OCI-LY7 (cell line): ENCODE measurements at regions not wholly inside any gene's neighbourhood (a gene's known extent, or its start where the extent isn't known, plus 50 kb on each side); places are given as distances from the start of the nearest gene placed in this dataset.

Experiments used
- BruUV-seq: library from RNA; stranded (reverse); fragments of 400-500 nt; replicated peaks from 2 replicates; lab custom pipeline; 2021; lab: Mats Ljungman, UMichigan
- CTCF ChIA-PET: fragments of 300-600 bp; sonication (Branson Sonifier 250); formaldehyde crosslinking; loops from one replicate; lab custom pipeline; 2022; ENCODE audit warnings: antibody characterized with exemption; ENCODE audit not compliant: unreplicated experiment; lab: Charles Lee
- POLR2A ChIA-PET: fragments of 300-600 bp; sonication (Branson Sonifier 250); formaldehyde crosslinking; loops from one replicate; lab custom pipeline; 2022; ENCODE audit warnings: antibody characterized with exemption; lab: Charles Lee
- DNase-seq: peaks from one replicate; pipeline ENCODE4 v3.0.0-alpha.2; 2015; ENCODE audit warnings: low spot score
- H2AFZ ChIP-seq: fragments of 200-600 bp; sonication (generic), shearing (Covaris generic); 2 replicates; pipeline ENCODE4 v1.6.1; 2014; ENCODE audit warnings: mild to moderate bottlenecking, antibody characterized with exemption, low read length, moderate library complexity
- H3K27ac ChIP-seq: fragments of 200-600 bp; sonication (generic); 2 replicates; pipeline ENCODE4 v1.5.1; 2014; ENCODE audit warnings: mixed run types, low read depth, mild to moderate bottlenecking, moderate library complexity, low read length, inconsistent platforms; ENCODE audit not compliant: poor library complexity, severe bottlenecking
- H3K36me3 ChIP-seq: fragments of 200-600 bp; sonication (generic); 2 replicates; pipeline ENCODE4 v1.6.1; 2014; ENCODE audit warnings: mild to moderate bottlenecking, antibody characterized with exemption, low read length, moderate library complexity, mixed read lengths; ENCODE audit not compliant: insufficient read depth
- H3K4me1 ChIP-seq: fragments of 200-600 bp; sonication (generic); 2 replicates; pipeline ENCODE4 v1.5.1; 2014; ENCODE audit warnings: mild to moderate bottlenecking, low read length; ENCODE audit not compliant: insufficient read depth, poor library complexity, severe bottlenecking
- H3K4me2 ChIP-seq: fragments of 200-600 bp; sonication (generic); 2 replicates; pipeline ENCODE4 v1.6.1; 2014; ENCODE audit warnings: mild to moderate bottlenecking, low read length
- H3K4me3 ChIP-seq: fragments of 200-600 bp; sonication (generic); 2 replicates; pipeline ENCODE4 v1.5.1; 2014; ENCODE audit warnings: mild to moderate bottlenecking, low read depth, low read length; ENCODE audit not compliant: poor library complexity, severe bottlenecking
- H3K79me2 ChIP-seq: fragments of 200-600 bp; sonication (generic); 2 replicates; pipeline ENCODE4 v1.6.1; 2016; ENCODE audit warnings: low read depth, mild to moderate bottlenecking, low read length, moderate library complexity, mixed read lengths; ENCODE audit not compliant: insufficient read depth
- H3K9me2 ChIP-seq: fragments of 200-600 bp; sonication (generic); 2 replicates; pipeline ENCODE4 v1.6.1; 2016; ENCODE audit warnings: mild to moderate bottlenecking, low read length, mixed read lengths; ENCODE audit not compliant: insufficient read depth
- H3K9me3 ChIP-seq: fragments of 200-600 bp; sonication (generic); 2 replicates; pipeline ENCODE4 v1.6.1; 2014; ENCODE audit warnings: mild to moderate bottlenecking, mixed run types, low read length, mixed read lengths
- H4K20me1 ChIP-seq: fragments of 200-600 bp; sonication (generic); 2 replicates; pipeline ENCODE4 v1.6.1; 2014; ENCODE audit warnings: mild to moderate bottlenecking, antibody characterized with exemption, low read length, moderate library complexity, mixed read lengths; ENCODE audit not compliant: insufficient read depth
- EZH2phosphoT487 ChIP-seq: fragments of 200-600 bp; sonication (generic); IDR thresholded peaks from 2 replicates; pipeline ENCODE4 v1.6.1; 2018; ENCODE audit warnings: low read depth, borderline replicate concordance, mild to moderate bottlenecking, mixed run types, antibody characterized with exemption, low read length, moderate library complexity, mixed read lengths
- intact Hi-C: fragments of 100-400 bp; cut with micrococcal nuclease; formaldehyde crosslinking; loops from one replicate; pipeline ENCODE4 v1.10.0; 2022; ENCODE audit not compliant: unreplicated experiment
- TF ChIP-seq, protein P1 (sequence below): fragments of 200-600 bp; sonication (generic); conservative IDR thresholded peaks from 2 replicates; pipeline ENCODE4 v1.5.1; 2014; ENCODE audit warnings: mild to moderate bottlenecking, antibody characterized with exemption, low read length, moderate library complexity, mixed read lengths

- TF ChIP-seq, protein P1, sequence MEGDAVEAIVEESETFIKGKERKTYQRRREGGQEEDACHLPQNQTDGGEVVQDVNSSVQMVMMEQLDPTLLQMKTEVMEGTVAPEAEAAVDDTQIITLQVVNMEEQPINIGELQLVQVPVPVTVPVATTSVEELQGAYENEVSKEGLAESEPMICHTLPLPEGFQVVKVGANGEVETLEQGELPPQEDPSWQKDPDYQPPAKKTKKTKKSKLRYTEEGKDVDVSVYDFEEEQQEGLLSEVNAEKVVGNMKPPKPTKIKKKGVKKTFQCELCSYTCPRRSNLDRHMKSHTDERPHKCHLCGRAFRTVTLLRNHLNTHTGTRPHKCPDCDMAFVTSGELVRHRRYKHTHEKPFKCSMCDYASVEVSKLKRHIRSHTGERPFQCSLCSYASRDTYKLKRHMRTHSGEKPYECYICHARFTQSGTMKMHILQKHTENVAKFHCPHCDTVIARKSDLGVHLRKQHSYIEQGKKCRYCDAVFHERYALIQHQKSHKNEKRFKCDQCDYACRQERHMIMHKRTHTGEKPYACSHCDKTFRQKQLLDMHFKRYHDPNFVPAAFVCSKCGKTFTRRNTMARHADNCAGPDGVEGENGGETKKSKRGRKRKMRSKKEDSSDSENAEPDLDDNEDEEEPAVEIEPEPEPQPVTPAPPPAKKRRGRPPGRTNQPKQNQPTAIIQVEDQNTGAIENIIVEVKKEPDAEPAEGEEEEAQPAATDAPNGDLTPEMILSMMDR: no peak
- TF ChIP-seq EZH2phosphoT487: no peak
- BruUV-seq: no TSS peak
- H3K9me2 ChIP-seq: no peaks in the 10 kb centered on the region
These were observed 51.9 kb upstream of the DBX2 start for GRCh38 chr12:45102818-45103217.

DNA sequence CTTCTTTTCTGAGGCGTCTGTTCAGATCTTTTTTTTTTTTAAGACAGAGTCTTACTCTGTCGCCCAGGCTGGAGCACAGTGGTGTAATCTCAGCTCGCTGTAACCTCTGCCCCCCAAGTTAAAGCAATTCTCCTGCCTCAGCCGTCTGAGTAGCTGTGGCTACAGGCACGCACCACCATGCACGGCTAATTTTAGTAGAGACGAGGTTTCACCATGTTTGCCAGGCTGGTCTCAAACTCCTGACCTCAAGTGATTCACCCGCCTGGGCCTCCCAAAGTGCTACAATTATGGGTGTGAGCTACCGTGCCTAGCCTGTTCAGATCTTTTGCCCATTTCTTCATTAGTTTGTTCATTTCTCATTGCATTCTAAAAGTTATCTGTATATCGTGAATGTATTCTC is 55.1 kb upstream of the DBX2 start:
- Histone ChIP-seq H3K9me2 (no peaks in the 10 kb centered on the region), H3K4me3 (no peak overlapping the region), H3K4me2 (no peak overlapping the region), H3K36me3 (no peaks in the 10 kb centered on the region), H3K9me3 (no peaks in the 10 kb centered on the region), H3K79me2 (no peaks in the 10 kb centered on the region), H3K27ac (no peak overlapping the region), H4K20me1 (no peaks in the 10 kb centered on the region), H2AFZ (no peak overlapping the region), H3K4me1 (no peaks in the 10 kb centered on the region)
- no peak for TF ChIP-seq EZH2phosphoT487
- TF ChIP-seq, protein P1: no peak
- intact Hi-C loops: no loop called here
- no TSS peak for BruUV-seq
- ChIA-PET POLR2A (interaction anchor here (1.5 kb wide), 1 partner anchor 12 kb away, joined by 3 read pairs; no protein-coding TSS in a partner anchor), CTCF (no interaction called here)
- DNase-seq: no peak

More at GRCh38 chr12:45102818-45103217, 51.9 kb upstream of the DBX2 start:
- Histone ChIP-seq H3K36me3 (no peaks in the 10 kb centered on the region), H3K4me3 (no peak overlapping the region), H4K20me1 (no peaks in the 10 kb centered on the region), H2AFZ (no peak overlapping the region), H3K9me3 (no peaks in the 10 kb centered on the region), H3K4me2 (no peak overlapping the region), H3K79me2 (no peaks in the 10 kb centered on the region), H3K27ac (no peak overlapping the region), H3K4me1 (no peaks in the 10 kb centered on the region)
- CTCF ChIA-PET: no interaction called here
- intact Hi-C loops: no loop called here
- DNase-seq: no peak
- POLR2A ChIA-PET: interaction anchor here (0.8 kb wide), 1 partner anchor 9 kb away, joined by 3 read pairs; no protein-coding TSS in a partner anchor

GRCh38 chr12:45112306-45112705 is 61.4 kb upstream of the DBX2 start:
- no TSS peak for BruUV-seq
- intact Hi-C loops: no loop called here
- no peak overlapping the region for H2AFZ ChIP-seq
- H3K36me3 ChIP-seq: no peaks in the 10 kb centered on the region
- H3K9me3 ChIP-seq: no peaks in the 10 kb centered on the region
- ChIA-PET POLR2A (interaction anchor here (0.6 to 1.3 kb wide), 3 partner anchors 8 to 552 kb away, joined by 3 to 4 read pairs (median 3); no protein-coding TSS in a partner anchor), CTCF (no interaction called here)
- no peaks in the 10 kb centered on the region for H3K79me2 ChIP-seq
- TF ChIP-seq, protein P1: no peak
- no peak for TF ChIP-seq EZH2phosphoT487
- no peak overlapping the region for H3K4me2 ChIP-seq
- H3K27ac ChIP-seq: no peak overlapping the region
- H3K4me3 ChIP-seq: no peak overlapping the region
- H4K20me1 ChIP-seq: no peaks in the 10 kb centered on the region
- H3K9me2 ChIP-seq: no peaks in the 10 kb centered on the region
- no peak for DNase-seq
- no peaks in the 10 kb centered on the region for H3K4me1 ChIP-seq
